ENCODE measurements at regions not wholly inside any gene's neighbourhood (a gene's known extent, or its start where the extent isn't known, plus 50 kb on each side); places are given as distances from the start of the nearest gene placed in this dataset.

DNA sequence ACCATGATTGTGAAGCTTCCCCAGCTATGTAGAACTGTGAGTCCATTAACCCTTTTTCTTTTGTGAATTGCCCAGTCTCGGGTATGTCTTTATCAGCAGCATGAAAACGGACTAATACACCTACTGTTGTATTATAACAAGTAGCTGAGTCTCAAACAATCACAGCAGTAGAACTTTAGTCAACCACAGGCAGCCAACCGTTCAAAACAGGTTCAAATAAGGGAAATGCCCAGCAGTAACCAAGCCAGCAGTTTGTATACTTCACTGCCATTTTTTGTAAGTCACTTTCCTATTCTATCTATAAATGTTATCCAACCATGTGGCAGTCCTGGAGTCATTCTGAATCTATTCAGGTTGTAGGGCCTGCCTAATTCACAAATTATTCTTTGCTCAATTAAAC, 1560.6 kb upstream of the SLC39A10 start (continued):
- TF ChIP-seq, protein P1, sequence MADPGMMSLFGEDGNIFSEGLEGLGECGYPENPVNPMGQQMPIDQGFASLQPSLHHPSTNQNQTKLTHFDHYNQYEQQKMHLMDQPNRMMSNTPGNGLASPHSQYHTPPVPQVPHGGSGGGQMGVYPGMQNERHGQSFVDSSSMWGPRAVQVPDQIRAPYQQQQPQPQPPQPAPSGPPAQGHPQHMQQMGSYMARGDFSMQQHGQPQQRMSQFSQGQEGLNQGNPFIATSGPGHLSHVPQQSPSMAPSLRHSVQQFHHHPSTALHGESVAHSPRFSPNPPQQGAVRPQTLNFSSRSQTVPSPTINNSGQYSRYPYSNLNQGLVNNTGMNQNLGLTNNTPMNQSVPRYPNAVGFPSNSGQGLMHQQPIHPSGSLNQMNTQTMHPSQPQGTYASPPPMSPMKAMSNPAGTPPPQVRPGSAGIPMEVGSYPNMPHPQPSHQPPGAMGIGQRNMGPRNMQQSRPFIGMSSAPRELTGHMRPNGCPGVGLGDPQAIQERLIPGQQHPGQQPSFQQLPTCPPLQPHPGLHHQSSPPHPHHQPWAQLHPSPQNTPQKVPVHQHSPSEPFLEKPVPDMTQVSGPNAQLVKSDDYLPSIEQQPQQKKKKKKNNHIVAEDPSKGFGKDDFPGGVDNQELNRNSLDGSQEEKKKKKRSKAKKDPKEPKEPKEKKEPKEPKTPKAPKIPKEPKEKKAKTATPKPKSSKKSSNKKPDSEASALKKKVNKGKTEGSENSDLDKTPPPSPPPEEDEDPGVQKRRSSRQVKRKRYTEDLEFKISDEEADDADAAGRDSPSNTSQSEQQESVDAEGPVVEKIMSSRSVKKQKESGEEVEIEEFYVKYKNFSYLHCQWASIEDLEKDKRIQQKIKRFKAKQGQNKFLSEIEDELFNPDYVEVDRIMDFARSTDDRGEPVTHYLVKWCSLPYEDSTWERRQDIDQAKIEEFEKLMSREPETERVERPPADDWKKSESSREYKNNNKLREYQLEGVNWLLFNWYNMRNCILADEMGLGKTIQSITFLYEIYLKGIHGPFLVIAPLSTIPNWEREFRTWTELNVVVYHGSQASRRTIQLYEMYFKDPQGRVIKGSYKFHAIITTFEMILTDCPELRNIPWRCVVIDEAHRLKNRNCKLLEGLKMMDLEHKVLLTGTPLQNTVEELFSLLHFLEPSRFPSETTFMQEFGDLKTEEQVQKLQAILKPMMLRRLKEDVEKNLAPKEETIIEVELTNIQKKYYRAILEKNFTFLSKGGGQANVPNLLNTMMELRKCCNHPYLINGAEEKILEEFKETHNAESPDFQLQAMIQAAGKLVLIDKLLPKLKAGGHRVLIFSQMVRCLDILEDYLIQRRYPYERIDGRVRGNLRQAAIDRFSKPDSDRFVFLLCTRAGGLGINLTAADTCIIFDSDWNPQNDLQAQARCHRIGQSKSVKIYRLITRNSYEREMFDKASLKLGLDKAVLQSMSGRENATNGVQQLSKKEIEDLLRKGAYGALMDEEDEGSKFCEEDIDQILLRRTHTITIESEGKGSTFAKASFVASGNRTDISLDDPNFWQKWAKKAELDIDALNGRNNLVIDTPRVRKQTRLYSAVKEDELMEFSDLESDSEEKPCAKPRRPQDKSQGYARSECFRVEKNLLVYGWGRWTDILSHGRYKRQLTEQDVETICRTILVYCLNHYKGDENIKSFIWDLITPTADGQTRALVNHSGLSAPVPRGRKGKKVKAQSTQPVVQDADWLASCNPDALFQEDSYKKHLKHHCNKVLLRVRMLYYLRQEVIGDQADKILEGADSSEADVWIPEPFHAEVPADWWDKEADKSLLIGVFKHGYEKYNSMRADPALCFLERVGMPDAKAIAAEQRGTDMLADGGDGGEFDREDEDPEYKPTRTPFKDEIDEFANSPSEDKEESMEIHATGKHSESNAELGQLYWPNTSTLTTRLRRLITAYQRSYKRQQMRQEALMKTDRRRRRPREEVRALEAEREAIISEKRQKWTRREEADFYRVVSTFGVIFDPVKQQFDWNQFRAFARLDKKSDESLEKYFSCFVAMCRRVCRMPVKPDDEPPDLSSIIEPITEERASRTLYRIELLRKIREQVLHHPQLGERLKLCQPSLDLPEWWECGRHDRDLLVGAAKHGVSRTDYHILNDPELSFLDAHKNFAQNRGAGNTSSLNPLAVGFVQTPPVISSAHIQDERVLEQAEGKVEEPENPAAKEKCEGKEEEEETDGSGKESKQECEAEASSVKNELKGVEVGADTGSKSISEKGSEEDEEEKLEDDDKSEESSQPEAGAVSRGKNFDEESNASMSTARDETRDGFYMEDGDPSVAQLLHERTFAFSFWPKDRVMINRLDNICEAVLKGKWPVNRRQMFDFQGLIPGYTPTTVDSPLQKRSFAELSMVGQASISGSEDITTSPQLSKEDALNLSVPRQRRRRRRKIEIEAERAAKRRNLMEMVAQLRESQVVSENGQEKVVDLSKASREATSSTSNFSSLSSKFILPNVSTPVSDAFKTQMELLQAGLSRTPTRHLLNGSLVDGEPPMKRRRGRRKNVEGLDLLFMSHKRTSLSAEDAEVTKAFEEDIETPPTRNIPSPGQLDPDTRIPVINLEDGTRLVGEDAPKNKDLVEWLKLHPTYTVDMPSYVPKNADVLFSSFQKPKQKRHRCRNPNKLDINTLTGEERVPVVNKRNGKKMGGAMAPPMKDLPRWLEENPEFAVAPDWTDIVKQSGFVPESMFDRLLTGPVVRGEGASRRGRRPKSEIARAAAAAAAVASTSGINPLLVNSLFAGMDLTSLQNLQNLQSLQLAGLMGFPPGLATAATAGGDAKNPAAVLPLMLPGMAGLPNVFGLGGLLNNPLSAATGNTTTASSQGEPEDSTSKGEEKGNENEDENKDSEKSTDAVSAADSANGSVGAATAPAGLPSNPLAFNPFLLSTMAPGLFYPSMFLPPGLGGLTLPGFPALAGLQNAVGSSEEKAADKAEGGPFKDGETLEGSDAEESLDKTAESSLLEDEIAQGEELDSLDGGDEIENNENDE (IDR thresholded peaks at IDR 0.05; ENCODE audit: insufficient replicate concordance, low read length) = no peak
- no peak for TF ChIP-seq GABPA (IDR thresholded peaks at IDR 0.05; ENCODE audit: borderline replicate concordance, insufficient read depth, low read length)
- no peak for TF ChIP-seq SP2 (IDR thresholded peaks at IDR 0.05; ENCODE audit: low read length)
- TF ChIP-seq BACH1 (IDR thresholded peaks at IDR 0.05; ENCODE audit: low read length) = no peak
